Stimulated activated CD8-positive, alpha-beta memory T cell treated with anti-CD3 and anti-CD28 coated beads, Interleukin-15, amount 100 ng/mL, for 4 hours (primary cell): ENCODE measurements at regions not wholly inside any gene's neighbourhood (a gene's known extent, or its start where the extent isn't known, plus 50 kb on each side); places are given as distances from the start of the nearest gene placed in this dataset.
"Not testable (repeated sequence)": the region's sequence is repeated elsewhere in the genome, so short reads cannot be mapped to it uniquely, and the experiment has no call there.

Experiments used
- DNase-seq, 2 donors: peaks; one replicate each; pipeline ENCODE4 v3.0.0-alpha.2; 2020; ENCODE audit warnings: low read depth in 2 of 2

DNA sequence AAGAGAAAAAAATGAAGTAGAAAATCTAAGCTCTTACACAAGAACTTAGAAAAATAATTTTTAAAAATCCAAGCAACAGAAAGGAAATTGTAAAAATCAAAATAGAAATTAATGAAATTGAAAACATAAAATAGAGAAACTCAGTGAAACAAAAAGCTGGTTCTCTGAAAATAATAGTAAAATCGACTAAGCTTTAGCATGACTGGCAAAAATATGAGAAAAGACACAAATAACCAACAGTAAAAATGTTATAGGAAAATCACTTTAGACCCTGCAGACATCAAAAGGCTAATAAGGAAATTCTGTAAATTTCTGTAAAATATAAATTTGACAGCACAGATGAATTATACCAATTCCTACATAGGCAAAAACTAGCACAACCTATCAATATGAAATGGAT, 768.9 kb upstream of the LRRTM1 start:
- DNase-seq: no peak

DNA sequence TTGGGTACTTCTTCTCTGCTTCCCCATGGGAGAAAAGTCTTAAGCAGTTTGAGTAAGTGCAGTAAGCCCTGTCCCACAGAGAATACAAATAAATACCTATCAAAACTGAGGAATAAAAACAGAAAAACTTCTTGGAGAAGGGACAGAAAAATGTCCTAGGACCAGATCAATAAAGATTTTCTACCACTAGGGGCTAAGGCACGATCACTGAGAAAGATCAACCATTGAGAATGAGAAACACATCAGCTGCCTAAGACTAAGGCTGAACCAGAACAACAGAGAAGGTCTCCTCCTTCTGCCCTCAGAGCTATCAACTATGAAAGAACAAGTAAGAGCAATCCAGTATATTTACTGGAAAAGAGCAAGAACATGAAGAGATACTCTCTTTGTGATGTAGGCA, 763.6 kb upstream of the LRRTM1 start:
- no peak for DNase-seq

DNA sequence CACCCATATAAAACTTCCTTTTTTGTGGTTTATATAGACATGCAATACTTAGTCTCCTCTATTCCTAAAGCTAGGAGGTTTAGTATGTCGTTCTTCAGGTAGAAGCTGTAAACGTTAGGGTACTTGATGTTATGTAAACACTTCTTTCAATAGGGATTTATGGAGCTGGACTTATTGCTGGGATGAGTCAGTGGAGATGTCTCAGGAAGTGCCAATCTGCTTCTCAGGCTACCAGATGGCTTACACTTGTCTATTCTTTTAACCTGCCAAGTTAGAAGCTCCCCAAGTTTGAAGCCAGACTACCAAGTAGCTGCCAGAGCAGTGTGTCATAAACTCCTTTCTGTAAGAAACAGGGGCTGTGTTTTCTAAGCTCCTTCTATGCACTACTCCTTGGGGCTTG, 756.5 kb upstream of the LRRTM1 start:
- DNase-seq: no peak

DNA sequence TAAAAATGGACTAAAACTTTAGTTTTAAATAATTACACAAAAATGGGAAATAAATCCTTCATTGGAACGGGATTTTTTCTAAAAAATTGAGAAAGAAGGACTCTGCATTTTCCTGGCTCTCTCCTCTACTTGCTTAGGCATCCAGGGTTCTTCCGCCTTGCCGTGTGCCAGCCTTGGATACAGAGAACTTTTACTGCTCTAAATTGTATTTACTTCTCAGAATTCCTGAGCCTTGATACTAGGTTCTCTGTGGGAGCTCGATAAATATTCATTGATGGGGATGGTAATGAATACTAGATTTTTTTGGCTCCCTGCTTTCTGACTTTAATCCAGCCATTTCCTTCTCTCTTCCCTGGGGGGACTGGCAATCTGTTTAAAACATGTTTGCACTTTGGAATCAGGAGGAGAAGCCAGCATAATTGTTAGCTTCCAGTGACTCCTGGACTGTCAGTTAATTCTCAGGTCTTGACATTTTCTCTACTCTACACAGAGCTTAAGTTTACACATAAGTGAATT, 746.1 kb upstream of the LRRTM1 start:
- DNase-seq: no peak

DNA sequence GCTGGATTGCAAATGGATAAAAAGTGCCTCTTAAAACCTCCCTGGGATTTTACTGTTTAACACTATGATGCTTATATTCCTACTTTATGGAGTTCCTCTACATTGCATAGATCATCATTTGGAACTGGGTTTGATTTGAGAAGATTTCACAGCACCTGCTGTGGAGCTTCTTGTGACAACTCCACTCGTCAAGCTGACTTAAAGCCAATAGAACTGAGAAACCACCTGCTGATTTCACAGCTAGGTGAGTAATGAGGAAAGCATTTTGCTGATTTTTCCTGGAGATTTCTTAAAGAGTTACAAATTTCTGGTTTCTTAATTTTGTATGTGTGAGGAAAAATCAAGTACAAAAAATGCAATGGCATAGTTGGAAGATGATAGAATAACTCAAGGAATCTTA, 739.1 kb upstream of the LRRTM1 start:
- DNase-seq: no peak

DNA sequence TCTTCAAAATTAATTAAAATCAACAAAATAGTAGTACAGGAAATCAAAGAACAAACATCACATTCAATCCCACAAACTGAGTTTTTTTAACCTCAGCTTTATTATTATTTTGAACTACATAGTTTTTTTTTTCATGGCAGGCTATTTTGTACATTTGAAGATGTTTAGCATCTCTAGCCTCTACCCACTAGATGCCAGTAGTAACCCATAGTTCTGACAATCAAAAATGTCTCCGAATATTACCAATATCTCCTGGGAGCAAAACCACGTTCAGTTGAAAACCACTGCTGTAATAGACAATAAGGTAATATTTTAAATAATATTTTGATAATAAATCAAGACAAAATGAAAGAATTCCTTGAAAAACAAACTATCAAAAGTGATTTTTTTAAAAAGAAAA, 702.6 kb upstream of the LRRTM1 start:
- no peak for DNase-seq

DNA sequence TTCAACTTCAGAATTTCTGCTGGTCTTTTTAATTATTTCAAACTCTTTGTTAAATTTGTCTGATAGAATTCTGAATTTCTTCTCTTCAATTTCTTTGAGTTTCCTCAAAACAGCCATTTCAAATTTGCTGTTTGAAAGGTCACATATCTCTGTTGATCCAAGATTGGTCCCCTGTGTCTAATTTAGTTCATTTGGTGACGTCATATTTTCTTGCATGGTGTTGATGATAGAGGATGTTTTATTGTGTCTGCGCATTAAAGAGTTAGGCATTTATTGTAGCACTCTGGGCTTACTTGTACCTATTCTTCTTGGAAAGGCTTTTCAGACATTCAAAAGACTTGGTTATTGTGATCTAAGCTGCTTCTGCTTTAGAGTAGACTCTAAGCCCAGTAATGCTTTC, 698.4 kb upstream of the LRRTM1 start:
- no peak for DNase-seq

DNA sequence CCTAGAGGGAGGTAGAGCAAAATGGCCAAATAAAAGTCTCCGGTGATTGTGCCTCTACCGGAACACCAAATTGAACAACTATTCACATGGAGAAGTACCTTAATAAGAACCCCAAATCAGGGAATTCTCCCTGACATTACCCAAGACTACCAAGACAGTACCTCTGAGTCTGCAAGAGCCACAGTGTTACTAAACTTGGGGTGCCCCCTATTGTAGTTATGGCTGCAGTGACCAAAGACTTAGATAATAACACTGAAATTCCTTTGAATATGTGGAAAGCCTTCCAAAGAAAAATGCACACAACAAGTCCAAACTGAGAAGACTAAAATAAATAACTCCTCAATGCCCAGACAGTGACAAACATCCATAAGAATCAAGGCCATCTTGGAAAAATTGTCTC, 682.9 kb upstream of the LRRTM1 start:
- DNase-seq: no peak

DNA sequence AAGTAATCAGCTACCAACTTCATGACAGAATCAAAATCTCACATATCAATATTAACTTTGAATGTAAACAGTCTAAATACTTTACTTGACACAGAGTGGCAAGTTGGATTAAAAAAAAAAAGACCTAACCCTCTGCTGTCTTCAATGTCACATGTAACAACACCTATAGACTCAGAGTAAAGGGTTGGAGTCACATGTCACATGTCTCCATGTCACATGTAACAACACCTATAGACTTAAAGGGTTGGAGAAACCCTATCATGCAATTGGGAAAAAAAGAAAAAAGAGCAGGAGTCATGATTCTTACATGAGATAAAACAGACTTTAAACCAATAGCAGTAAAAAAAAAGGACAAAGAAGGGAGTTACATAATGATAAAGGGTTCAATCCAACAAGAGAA, 665.3 kb upstream of the LRRTM1 start:
- DNase-seq: no peak

DNA sequence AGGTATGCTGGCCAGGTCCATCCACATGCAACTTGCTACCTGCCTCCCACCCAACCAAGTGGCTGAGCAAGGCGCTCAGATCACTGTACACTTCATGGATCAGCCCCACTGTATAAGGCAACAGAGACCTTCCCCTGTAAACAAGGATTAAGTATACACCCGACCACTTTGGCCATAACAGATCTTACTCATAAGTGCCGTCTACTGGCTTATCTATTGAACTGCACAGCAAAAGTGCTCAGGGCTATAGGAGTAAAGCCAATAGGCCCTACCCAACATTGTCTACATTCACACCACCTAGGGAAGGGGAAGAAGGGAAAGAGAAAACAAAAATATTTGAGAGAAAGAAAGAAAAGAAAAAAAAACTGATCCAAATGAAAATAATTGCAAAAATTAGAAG, 663.9 kb upstream of the LRRTM1 start:
- no peak for DNase-seq

DNA sequence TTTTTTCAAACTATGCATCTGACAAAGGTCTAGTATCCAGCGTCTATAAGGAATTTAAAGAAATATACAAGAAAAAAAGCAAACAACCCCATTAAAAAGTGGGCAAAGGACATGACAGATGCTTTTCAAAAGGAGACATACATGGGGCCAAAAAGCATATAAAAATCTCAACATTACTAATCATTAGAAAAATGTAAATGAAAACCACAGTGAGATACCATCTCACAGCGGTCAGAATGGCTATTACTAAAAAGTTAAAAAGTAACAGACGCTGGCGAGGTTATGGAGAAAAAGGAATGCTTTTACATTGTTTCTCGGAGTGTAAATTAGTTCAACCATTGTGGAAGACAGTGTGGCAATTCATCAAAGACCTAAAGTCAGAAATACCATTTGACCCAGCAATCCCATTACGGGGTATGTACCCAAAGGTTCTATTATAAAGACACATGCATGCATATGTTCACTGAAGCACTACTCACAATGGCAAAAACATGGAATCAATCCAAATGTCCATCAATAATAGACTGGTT, 643.1 kb upstream of the LRRTM1 start:
- no peak for DNase-seq

DNA sequence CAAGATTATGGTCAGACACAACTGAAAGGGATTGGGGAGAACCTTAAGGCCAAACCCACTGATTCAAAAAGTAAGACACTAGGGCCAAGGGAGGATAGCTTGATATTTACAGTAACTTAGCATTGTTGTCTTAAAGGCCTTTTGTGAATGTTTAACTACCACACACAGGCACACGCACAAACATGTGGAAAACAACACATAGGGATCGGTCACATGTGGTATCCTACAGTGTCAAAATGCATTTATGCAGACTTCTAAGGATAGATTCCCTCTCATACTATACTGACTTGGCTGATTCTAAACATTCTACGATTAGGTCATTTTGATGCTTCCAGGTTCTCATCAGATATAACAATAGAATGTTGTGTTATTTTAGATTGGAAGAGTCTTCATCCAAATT, 638.9 kb upstream of the LRRTM1 start:
- no peak for DNase-seq

DNA sequence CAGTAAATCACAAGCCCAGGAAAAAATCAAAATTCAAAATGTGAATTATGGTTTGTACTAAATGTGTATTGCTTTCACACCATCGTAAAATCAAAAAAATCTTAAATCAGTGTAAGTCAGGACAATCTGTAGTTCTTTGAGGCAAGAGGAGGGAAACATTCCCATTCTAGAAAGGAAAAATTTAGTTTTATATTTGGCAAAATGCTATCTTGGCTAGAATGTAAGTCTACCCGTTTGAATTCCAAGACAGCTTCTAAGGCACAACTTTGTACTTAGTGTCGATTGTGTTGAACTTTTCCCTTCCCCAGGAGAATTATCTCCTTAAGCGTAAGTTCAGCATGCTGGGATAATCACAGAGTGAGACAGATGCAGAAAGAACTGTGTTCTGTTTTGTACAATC, 638.2 kb upstream of the LRRTM1 start:
- no peak for DNase-seq

DNA sequence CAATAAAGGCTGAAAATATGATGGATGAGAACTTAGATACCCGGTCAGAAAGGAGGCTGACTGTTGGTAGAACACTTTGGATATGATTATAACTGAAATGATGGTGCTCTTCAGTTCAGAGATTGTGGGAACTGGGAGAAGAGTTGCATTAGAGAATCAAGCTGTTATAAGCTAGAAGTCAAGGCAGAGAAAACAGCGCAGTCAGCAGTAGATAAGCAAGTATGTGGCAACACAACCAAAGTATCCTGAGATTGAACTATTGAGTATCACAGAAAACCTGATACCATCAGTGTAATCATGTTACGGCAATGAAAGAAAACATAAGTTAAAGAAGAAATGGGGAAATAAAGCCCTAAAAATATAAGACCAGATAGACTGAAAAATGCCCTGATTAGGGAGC, 633.9 kb upstream of the LRRTM1 start:
- DNase-seq: no peak

DNA sequence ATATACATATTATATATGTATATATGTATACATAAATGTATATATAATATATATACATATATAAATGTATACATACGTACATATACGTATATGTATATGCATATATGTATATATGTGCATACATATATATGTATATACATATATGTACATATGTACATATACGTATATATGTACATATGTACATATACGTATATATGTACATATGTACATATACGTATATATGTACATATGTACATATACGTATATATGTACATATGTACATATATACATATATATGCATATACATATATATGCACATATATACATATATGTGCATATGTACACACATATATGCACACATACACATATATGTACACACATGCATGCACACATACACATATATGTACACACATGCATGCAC, 627.3 kb upstream of the LRRTM1 start:
- DNase-seq: not testable (repeated sequence)

DNA sequence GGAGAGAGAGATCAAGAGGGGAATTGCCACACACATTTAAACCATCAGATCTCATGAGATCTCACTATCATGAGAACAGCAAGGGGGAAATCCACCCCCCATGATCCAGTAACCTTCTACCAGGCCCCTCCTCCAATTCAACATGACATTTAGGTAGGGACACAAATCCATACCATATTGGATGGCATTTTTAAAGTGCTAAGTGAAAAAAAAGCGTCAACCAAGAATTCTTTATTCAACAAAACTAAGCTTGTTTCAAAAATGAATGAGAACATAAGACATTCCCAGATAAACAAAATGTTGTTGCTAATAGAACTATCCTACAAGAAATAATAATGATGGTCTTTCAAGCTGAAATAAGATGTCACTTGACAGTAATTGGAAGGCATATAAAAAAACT, 626.2 kb upstream of the LRRTM1 start:
- DNase-seq: no peak

DNA sequence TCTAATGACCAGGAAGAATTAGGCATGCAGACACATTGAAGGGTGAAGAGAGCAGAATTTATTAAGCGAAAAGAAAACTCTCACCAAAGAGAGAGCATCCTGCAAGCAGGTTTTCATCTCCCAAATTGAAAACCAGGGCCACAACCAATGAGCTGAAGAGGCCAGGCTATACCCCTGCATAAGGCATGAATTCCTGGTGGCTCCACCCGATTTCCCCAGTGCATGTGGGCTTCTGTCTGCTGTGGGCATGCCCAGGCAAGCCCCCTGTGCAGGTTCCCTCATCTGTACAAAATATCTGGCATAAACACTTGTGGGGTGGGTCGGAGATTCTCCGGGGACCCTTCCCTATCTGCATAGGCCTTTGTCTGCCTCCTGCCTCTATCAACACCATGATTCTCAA, 621.6 kb upstream of the LRRTM1 start:
- no peak for DNase-seq

DNA sequence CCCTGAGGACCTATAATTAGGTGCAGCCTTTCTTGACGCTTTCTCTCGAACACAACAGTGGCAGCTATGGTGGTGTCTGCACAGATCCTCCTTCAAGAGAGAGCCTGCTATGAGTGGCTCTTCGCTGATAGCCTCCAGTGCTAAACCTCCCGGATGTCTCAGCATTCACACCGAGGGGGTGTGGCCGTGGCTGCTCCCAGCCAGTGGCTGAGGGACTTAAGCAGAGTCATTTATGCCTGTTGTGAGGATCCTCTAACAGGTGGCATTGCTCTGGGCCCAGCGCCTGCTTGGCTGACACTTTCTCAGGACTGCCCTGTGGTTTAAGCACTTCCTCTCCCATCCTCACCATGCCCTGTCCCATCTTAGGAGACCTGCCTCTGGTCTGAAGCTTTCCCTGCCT, 592.0 kb upstream of the LRRTM1 start:
- DNase-seq: no peak

DNA sequence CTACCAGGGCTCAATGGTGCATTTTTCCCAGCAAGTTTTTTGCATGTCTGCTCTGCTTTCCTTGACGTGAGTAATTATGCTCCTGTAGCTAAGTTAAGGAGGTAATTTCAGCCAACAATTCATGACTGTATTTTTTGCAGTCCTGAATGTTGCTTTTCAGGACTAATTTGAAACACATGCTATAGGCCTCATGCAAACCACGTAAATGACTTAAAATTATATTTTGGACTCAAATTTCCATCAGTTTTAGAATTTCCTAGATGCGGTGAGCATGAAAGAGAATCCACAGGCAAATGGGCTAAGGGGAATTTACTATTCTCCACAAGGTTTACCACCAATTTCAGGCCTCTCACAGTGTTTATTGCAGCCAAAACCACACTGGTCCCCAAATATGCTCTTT, 589.9 kb upstream of the LRRTM1 start:
- no peak for DNase-seq

DNA sequence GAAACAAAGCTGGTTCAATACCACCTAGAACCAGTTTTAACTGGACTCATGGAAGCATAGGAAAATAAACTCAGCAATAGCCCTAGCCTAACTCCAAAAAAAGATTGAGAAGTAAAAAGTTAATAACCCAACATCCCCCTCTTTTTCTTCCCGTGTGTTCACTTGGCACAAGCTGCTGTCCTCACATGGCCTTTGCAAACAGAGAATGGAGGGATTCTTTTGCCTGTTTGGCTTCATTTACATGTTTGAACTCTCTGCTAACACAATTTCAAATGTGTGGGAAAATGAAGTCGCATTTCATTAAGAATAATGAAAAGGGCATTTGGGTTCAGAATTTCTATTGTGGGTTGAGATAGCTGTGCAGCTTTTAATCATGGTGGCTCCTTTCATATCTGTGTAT, 589.2 kb upstream of the LRRTM1 start:
- no peak for DNase-seq

DNA sequence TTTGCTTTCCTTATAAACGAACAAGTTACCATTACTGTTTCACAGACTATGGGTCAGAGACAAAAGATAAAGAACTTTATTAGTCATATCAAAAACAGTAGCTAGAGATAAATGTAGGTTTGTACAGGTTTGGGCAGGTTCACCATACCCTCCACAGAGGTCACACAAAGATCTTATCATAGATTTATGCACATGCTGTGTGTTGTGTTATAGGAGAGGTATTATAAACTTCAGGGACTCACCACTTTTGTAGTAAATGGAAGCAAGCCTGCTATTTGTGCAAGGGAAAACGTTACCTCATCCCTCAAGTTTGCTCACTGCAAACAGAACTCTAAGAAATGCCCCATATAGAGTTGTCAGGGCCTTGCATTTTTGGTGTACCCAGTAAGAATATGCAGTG, 584.5 kb upstream of the LRRTM1 start:
- no peak for DNase-seq

DNA sequence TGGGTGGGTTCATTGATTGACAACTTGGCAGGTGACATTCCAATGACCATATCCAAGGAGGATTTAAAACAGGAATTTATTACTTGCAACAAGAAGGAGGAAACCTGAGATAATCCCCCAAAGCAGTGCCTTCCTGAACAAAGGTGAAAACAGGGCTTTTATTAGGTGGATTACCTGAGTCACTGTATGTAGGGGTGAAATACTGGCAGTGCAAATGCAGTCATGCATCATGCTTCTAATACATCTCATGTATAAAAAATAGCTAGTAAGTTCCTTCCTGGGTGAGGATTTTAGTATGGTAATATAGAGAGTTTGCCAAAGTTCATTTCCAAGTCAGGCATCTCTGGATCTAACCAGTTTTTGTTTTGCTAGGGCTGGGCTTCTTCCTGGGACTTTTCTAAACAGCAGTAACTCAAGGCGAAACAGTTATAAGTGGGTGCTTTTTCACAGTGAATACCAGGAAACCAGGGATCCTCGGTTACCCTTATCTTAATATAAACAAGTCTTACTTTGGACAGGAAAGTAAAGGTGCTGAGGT, 583.4 kb upstream of the LRRTM1 start:
- DNase-seq: no peak

DNA sequence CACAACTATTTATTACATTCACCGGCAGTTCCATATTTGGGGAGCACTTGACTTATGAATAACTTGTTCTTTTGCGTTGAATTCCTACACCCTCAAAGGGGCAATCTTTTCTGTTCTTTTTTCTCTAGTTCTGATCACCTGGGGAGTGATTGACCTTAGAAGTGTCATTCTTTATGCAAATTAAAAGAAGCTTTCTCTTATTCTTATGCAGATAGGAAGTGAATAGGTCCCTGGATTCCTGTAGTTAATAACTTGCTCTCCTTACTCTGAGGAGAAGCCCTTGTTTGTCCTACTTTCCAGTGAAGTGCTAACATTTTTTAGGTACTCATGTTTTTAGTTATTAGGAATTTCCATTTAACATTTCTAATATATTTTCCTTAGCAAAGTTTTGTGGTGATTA, 569.8 kb upstream of the LRRTM1 start:
- no peak for DNase-seq

DNA sequence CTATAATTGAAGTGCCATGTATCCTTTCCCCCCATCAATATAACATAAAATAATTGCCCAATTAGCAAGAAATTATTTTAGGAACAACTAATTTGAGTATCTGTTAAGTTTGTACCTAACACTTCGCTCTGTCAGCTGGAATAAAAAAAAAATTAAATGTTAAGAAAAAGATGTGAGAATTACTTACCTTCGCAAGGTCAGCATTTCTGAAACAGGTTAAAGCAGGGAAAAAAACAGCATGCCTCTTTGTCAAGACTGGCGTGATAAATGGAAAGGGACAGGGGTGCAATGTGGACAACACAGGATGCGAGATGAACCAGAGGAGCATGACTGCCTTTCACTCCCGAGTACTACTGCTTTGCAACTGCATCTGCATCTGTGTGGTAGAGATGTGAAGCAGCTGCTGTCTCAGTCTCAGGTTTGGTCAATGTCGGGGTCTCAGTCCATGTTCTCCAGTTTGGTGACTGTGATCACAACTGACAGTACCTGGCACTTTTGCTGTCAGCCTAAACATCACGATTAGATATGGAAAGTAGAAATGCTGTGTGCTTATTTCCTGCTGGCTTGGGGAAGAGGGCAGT, 565.4 kb upstream of the LRRTM1 start:
- no peak for DNase-seq
